K562 (cell line): ENCODE measurements at regions not wholly inside any gene's neighbourhood (a gene's known extent, or its start where the extent isn't known, plus 50 kb on each side); places are given as distances from the start of the nearest gene placed in this dataset.

ENCODE experiments used
- ATAC-seq: fragments of 200-7000 bp; cut with Tn5 transposase; 3 replicates; pipeline ENCODE4 v1.9.1; 2020; ENCODE audit warnings: moderate library complexity
- BruUV-seq: library from RNA; stranded (reverse); fragments of 400-500 nt; replicated peaks from 2 replicates; lab custom pipeline; 2021; lab: Mats Ljungman, UMichigan
- CTCF ChIA-PET: fragments of 300-600 bp; formaldehyde crosslinking; extraction: SDS; loops from one replicate; lab custom pipeline; 2021; ENCODE audit warnings: low intra/inter-chr PET ratio; lab: Yijun Ruan, JAX
- POLR2A ChIA-PET: fragments of 300-600, 350-650 bp; sonication (Branson Sonifier 250); formaldehyde crosslinking; extraction: SDS; loops from one replicate; lab custom pipeline; 2021; ENCODE audit warnings: antibody characterized with exemption, inconsistent platforms; lab: Yijun Ruan, JAX
- DNase-seq, 4 experiments: peaks; one replicate each; pipeline versions ENCODE4 v3.0.0 to v3.0.0-alpha.2; 2011 to 2018; ENCODE audit warnings: low spot score in 3 of 4, mixed read lengths in 3 of 4; ENCODE audit errors: extremely low read depth in 1 of 4
- FAIRE-seq: peaks from 2 replicates; lab custom pipeline; 2011; peaks lifted over from hg19 to GRCh38; lab: Jason Lieb, UNC
- H2AFZ ChIP-seq: 2 replicates; pipeline ENCODE4 v1.6.0; 2011; ENCODE audit warnings: low read depth, low read length, control low read depth, inconsistent platforms
- H3K27ac ChIP-seq: fragments of 200-600 bp; 3 replicates; pipeline ENCODE4 v1.8.0; 2011; ENCODE audit warnings: low read depth, mild to moderate bottlenecking, control low read depth, inconsistent platforms, low read length, moderate library complexity, mixed read lengths; ENCODE audit errors: extremely low read depth
- H3K27me3 ChIP-seq, 2 experiments: fragments of 300-600 bp in 1 of 2; 2 replicates in 1 of 2; 3 replicates in 1 of 2; pipeline versions ENCODE4 v1.6.0 to v1.8.0; 2011; ENCODE audit warnings: inconsistent platforms in 2 of 2, low read length in 2 of 2, mild to moderate bottlenecking in 1 of 2, mixed read lengths in 1 of 2, moderate library complexity in 1 of 2; ENCODE audit not compliant: control insufficient read depth in 2 of 2, insufficient read depth in 2 of 2
- H3K36me3 ChIP-seq: fragments of 300-600 bp; 3 replicates; pipeline ENCODE4 v1.8.0; 2011; ENCODE audit warnings: mild to moderate bottlenecking, low read length, inconsistent platforms; ENCODE audit not compliant: control insufficient read depth, insufficient read depth
- H3K4me1 ChIP-seq, 2 experiments: fragments of 200-600 bp in 1 of 2; replicated peaks in 1 of 2; 2 replicates in 1 of 2; 3 replicates in 1 of 2; pipeline versions ENCODE4 v1.5.1 to v1.8.0; 2011; ENCODE audit warnings: inconsistent platforms in 2 of 2, low read length in 2 of 2, mild to moderate bottlenecking in 1 of 2, mixed read lengths in 1 of 2, moderate library complexity in 1 of 2; ENCODE audit not compliant: control insufficient read depth in 2 of 2, insufficient read depth in 2 of 2
- H3K4me2 ChIP-seq: 2 replicates; pipeline ENCODE4 v1.6.1; 2011; ENCODE audit warnings: low read length, control low read depth, inconsistent platforms, mixed read lengths; ENCODE audit not compliant: insufficient read depth
- H3K4me3 ChIP-seq: fragments of 200-600 bp; sonication (generic), shearing (Covaris generic); 2 replicates; pipeline ENCODE4 v1.5.1; 2016; ENCODE audit warnings: control low read depth, inconsistent platforms
- H3K79me2 ChIP-seq: fragments of 200-600 bp; 3 replicates; pipeline ENCODE4 v1.8.0; 2011; ENCODE audit warnings: low read length, inconsistent platforms; ENCODE audit not compliant: control insufficient read depth, insufficient read depth
- H3K9ac ChIP-seq, 2 experiments: 2 replicates each; pipeline versions ENCODE4 v1.6.0 to v1.6.1; 2011; ENCODE audit warnings: low read depth in 2 of 2, low read length in 2 of 2, control low read depth in 1 of 2, inconsistent platforms in 1 of 2, mild to moderate bottlenecking in 1 of 2, mixed read lengths in 1 of 2; ENCODE audit not compliant: insufficient read depth in 1 of 2
- H3K9me1 ChIP-seq: one replicate; pipeline ENCODE4 v1.6.0; 2011; ENCODE audit warnings: inconsistent platforms, mild to moderate bottlenecking, low read length, moderate library complexity; ENCODE audit not compliant: control insufficient read depth, insufficient read depth
- H3K9me3 ChIP-seq: replicated peaks from 2 replicates; pipeline ENCODE4 v1.5.1; 2011; ENCODE audit warnings: low read depth, low read length, inconsistent platforms; ENCODE audit not compliant: control insufficient read depth, insufficient read depth
- H4K20me1 ChIP-seq: replicated peaks from 2 replicates; pipeline ENCODE4 v1.6.1; 2011; ENCODE audit warnings: low read length, inconsistent platforms, mixed read lengths; ENCODE audit not compliant: control insufficient read depth, insufficient read depth
- CTCF ChIP-seq, 3 experiments: IDR thresholded peaks in 2 of 3; conservative IDR thresholded peaks in 1 of 3; 2 replicates each; pipeline ENCODE4 v1.5.1; 2011 to 2012; ENCODE audit warnings: low read length in 3 of 3, mild to moderate bottlenecking in 3 of 3, control low read depth in 2 of 3, improper control_type of control experiment in 1 of 3, inconsistent platforms in 1 of 3, low read depth in 1 of 3, mixed read lengths in 1 of 3, moderate library complexity in 1 of 3; ENCODE audit not compliant: insufficient read depth in 2 of 3
- FOXK2 ChIP-seq, 2 experiments: fragments of 450-650 bp; IDR thresholded peaks in 1 of 2; conservative IDR thresholded peaks in 1 of 2; 2 replicates each; pipeline ENCODE4 v1.6.1; 2016; ENCODE audit warnings: low read depth in 2 of 2, mild to moderate bottlenecking in 1 of 2
- GATAD2B ChIP-seq: fragments of 450-650 bp; IDR thresholded peaks from 2 replicates; pipeline ENCODE4 v1.6.1; 2017; ENCODE audit warnings: mild to moderate bottlenecking, borderline replicate concordance
- KLF6 ChIP-seq: fragments of 250-450 bp; sonication (Bioruptor Pico); IDR thresholded peaks from 2 replicates; pipeline ENCODE4 v1.4.0; 2020; ENCODE audit warnings: mild to moderate bottlenecking, moderate library complexity, borderline replicate concordance
- MITF ChIP-seq: IDR thresholded peaks from 2 replicates; pipeline ENCODE4 v1.6.1; 2014; ENCODE audit warnings: antibody characterized with exemption
- RBM14 ChIP-seq: fragments of 200-400 bp; formaldehyde crosslinking; IDR thresholded peaks from 2 replicates; pipeline ENCODE4 v1.6.1; 2018; ENCODE audit warnings: low read depth, mild to moderate bottlenecking, low read length, moderate library complexity, borderline replicate concordance; ENCODE audit not compliant: insufficient read depth
- SMARCE1 ChIP-seq: fragments of 450-650 bp; IDR thresholded peaks from 2 replicates; pipeline ENCODE4 v1.7.1; 2016; ENCODE audit warnings: mild to moderate bottlenecking
- ZKSCAN1 ChIP-seq: fragments of 150-350 bp; IDR thresholded peaks from 2 replicates; pipeline ENCODE4 v1.6.1; 2016; ENCODE audit warnings: low read depth, low read length
- ZNF165 ChIP-seq: fragments of 250-450 bp; sonication (Bioruptor Pico); IDR thresholded peaks from 2 replicates; pipeline ENCODE4 v1.4.0; 2020; ENCODE audit warnings: borderline replicate concordance
- ZNF695 ChIP-seq: fragments of 450-650 bp; formaldehyde crosslinking; IDR thresholded peaks from 2 replicates; pipeline ENCODE4 v1.4.0; 2020; ENCODE audit warnings: mild to moderate bottlenecking, moderate library complexity
- WGBS: fragments of 100-300 bp; shearing (Covaris generic); methylation state at CpG from one replicate; pipeline ENCODE4 v1.1.6; 2016; ENCODE audit warnings: low coverage, mixed read lengths; ENCODE audit not compliant: insufficient coverage; ENCODE audit errors: missing lambda C conversion rate; 5-methylcytosine and 5-hydroxymethylcytosine counted together
- in situ Hi-C: fragments of 300-500 bp; cut with MboI; formaldehyde crosslinking; loops from 4 replicates; pipeline ENCODE4 v1.15.0; 2018; ENCODE audit warnings: inconsistent platforms, mixed read lengths
- intact Hi-C: fragments of 100-400 bp; cut with micrococcal nuclease; formaldehyde crosslinking; loops from 2 replicates; pipeline ENCODE4 v1.14.2; 2022
- TF ChIP-seq, protein P1 (sequence below): fragments of 250-450 bp; sonication (Bioruptor Pico); IDR thresholded peaks from 2 replicates; pipeline ENCODE4 v1.9.0; 2021; ENCODE audit warnings: mild to moderate bottlenecking

GRCh38 chr12:127485528-127485927, 781.4 kb upstream of the TMEM132C start:
- Histone ChIP-seq H3K9me1 (no peaks in the 10 kb centered on the region), H4K20me1 (no peaks in the 10 kb centered on the region), H3K4me2 (no peak overlapping the region), H2AFZ (no peak overlapping the region), H3K4me1 (no peaks in the 10 kb centered on the region), H3K9me3 (no peaks in the 10 kb centered on the region), H3K4me3 (no peak overlapping the region), H3K27ac (no peak overlapping the region), H3K9ac (no peak overlapping the region), H3K36me3 (no peaks in the 10 kb centered on the region), H3K27me3 (no peaks in the 10 kb centered on the region), H3K79me2 (no peaks in the 10 kb centered on the region)
- in situ Hi-C loops, result no loop called here
- FAIRE-seq (no peak), DNase-seq (no peak), ATAC-seq (no peak)
- no peak for TF ChIP-seq KLF6
- TF ChIP-seq CTCF (IDR thresholded peaks at IDR 0.05 in 2 of 3, conservative IDR thresholded peaks at IDR 0.05 in 1 of 3; ENCODE audit: insufficient read depth in 2 of 3, low read depth in 1 of 3, low read length in 3 of 3), result peak in 1 of 3 experiments; percentile 12; a peak in 1 of 6 replicates
- no peak for TF ChIP-seq FOXK2 (conservative IDR thresholded peaks at IDR 0.05 in 1 of 2, IDR thresholded peaks at IDR 0.05 in 1 of 2; ENCODE audit: low read depth in 2 of 2)
- WGBS, result 0% methylated on average over 4 of the region's 4 CpGs
- intact Hi-C loops, result no loop called here
- no TSS peak for BruUV-seq
- POLR2A ChIA-PET, result no interaction called here
- CTCF ChIA-PET, result no interaction called here

- no TSS peak for BruUV-seq
- Histone ChIP-seq H3K36me3 (no peaks in the 10 kb centered on the region), H3K27me3 (no peaks in the 10 kb centered on the region), H3K79me2 (no peaks in the 10 kb centered on the region), H3K4me1 (no peaks in the 10 kb centered on the region), H3K9ac (no peak overlapping the region), H3K9me3 (no peaks in the 10 kb centered on the region), H3K4me3 (no peak overlapping the region), H3K27ac (no peak overlapping the region), H4K20me1 (no peaks in the 10 kb centered on the region), H3K4me2 (no peak overlapping the region), H3K9me1 (no peaks in the 10 kb centered on the region), H2AFZ (no peak overlapping the region)
- ChIA-PET CTCF (no interaction called here), POLR2A (no interaction called here)
- FAIRE-seq, result no peak
- ATAC-seq, result no peak
- DNase-seq, result no peak
- intact Hi-C loops (no loop called here), in situ Hi-C loops (no loop called here)
- WGBS, result 0% methylated on average over 1 of the region's 1 CpG
- TF ChIP-seq ZKSCAN1, result no peak
- no peak for TF ChIP-seq SMARCE1
- no peak for TF ChIP-seq ZNF165
- TF ChIP-seq RBM14, result no peak
- TF ChIP-seq MITF, result no peak
- TF ChIP-seq, protein P1, sequence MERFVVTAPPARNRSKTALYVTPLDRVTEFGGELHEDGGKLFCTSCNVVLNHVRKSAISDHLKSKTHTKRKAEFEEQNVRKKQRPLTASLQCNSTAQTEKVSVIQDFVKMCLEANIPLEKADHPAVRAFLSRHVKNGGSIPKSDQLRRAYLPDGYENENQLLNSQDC (CRISPR knock-in tag), result no peak
- no peak for TF ChIP-seq ZNF695 (CRISPR knock-in tag)
- TF ChIP-seq GATAD2B, result no peak
Observed at GRCh38 chr12:127487031-127487430, 779.9 kb upstream of the TMEM132C start.
